ENCODE measurements at regions not wholly inside any gene's neighbourhood (a gene's known extent, or its start where the extent isn't known, plus 50 kb on each side); places are given as distances from the start of the nearest gene placed in this dataset.

GRCh38 chr12:88645816-88646215 lies 65.5 kb upstream of the KITLG start:
- TF ChIP-seq TAF1 (IDR thresholded peaks at IDR 0.05; ENCODE audit: borderline replicate concordance, low read depth, low read length) (no peak), POLR2AphosphoS5 (IDR thresholded peaks at IDR 0.05; ENCODE audit: low read depth, low read length) (no peak), TCF12 (IDR thresholded peaks at IDR 0.05) (no peak), CTCF (IDR thresholded peaks at IDR 0.05) (no peak), TEAD4 (IDR thresholded peaks at IDR 0.05; ENCODE audit: borderline replicate concordance, insufficient read depth) (no peak), MXI1 (IDR thresholded peaks at IDR 0.05; ENCODE audit: low read depth, low read length) (no peak), RAD21 (IDR thresholded peaks at IDR 0.05; ENCODE audit: low read length) (no peak), JUND (IDR thresholded peaks at IDR 0.05) (no peak), RFX5 (IDR thresholded peaks at IDR 0.05; ENCODE audit: low read length) (no peak), YY1 (IDR thresholded peaks at IDR 0.05; ENCODE audit: low read depth) (no peak), ELF1 (IDR thresholded peaks at IDR 0.05) (no peak), EP300 (IDR thresholded peaks at IDR 0.05; ENCODE audit: borderline replicate concordance in 1 of 2, low read depth in 1 of 2, low read length in 1 of 2) (no peak)
